ENCODE measurements at regions not wholly inside any gene's neighbourhood (a gene's known extent, or its start where the extent isn't known, plus 50 kb on each side); places are given as distances from the start of the nearest gene placed in this dataset.

DNA sequence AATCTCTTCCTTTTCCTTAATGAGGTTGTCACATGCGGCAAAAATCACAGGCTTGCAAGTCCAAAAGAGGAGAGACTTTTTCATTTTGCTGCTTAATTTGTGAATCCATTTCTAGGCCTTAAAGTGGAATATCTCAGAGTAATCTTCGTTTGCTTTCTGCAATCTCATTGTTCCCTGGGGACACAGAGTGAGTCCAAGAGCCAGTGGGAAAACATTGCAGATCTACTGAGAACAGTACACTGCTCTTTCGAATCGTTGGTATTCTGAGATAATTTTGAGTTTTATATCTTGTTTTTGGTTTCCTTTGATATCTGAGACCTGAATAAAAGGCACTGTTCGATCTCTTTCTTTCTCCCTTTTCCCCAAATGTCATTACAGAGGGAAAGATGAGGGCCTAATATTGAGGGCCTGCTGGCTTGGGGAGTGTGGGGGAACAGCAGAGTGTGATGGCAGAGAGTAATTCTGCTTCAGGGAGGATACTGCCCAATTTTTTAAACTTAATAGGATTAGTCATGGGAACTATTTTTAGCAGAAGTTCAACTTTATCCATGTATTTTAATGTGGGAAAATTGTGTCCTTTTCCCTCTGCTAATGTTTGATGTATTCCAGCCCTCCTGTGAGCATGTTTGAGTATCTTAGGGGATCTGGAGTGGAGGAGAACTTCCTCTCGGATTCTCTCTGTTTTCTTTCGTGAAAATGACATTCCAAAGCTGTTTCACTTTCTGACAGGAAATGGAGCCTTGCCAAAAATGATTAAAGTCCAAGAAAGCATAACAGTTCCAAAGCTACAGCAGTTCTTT, 418.2 kb upstream of the ZEB2 start:
- TF ChIP-seq, protein P1, sequence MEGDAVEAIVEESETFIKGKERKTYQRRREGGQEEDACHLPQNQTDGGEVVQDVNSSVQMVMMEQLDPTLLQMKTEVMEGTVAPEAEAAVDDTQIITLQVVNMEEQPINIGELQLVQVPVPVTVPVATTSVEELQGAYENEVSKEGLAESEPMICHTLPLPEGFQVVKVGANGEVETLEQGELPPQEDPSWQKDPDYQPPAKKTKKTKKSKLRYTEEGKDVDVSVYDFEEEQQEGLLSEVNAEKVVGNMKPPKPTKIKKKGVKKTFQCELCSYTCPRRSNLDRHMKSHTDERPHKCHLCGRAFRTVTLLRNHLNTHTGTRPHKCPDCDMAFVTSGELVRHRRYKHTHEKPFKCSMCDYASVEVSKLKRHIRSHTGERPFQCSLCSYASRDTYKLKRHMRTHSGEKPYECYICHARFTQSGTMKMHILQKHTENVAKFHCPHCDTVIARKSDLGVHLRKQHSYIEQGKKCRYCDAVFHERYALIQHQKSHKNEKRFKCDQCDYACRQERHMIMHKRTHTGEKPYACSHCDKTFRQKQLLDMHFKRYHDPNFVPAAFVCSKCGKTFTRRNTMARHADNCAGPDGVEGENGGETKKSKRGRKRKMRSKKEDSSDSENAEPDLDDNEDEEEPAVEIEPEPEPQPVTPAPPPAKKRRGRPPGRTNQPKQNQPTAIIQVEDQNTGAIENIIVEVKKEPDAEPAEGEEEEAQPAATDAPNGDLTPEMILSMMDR (conservative IDR thresholded peaks at IDR 0.05 in 1 of 2, IDR thresholded peaks at IDR 0.05 in 1 of 2; ENCODE audit: low read depth in 1 of 2, low read length in 2 of 2): no peak
- TF ChIP-seq EZH2 (IDR thresholded peaks at IDR 0.05; ENCODE audit: low read length, missing control alignments): no peak

All from fibroblast of lung (primary cell).